GM19395 (cell line): ENCODE measurements at regions not wholly inside any gene's neighbourhood (a gene's known extent, or its start where the extent isn't known, plus 50 kb on each side); places are given as distances from the start of the nearest gene placed in this dataset.
A peak's percentile ranks its signal among the peaks of the same experiment; 100 is the strongest.

ENCODE experiments used
- ATAC-seq: cut with Tn5 transposase; IDR thresholded peaks from one replicate; pipeline ENCODE4 v1.9.1; 2021; ENCODE audit warnings: mild to moderate bottlenecking, moderate library complexity; ENCODE audit not compliant: unreplicated experiment

DNA sequence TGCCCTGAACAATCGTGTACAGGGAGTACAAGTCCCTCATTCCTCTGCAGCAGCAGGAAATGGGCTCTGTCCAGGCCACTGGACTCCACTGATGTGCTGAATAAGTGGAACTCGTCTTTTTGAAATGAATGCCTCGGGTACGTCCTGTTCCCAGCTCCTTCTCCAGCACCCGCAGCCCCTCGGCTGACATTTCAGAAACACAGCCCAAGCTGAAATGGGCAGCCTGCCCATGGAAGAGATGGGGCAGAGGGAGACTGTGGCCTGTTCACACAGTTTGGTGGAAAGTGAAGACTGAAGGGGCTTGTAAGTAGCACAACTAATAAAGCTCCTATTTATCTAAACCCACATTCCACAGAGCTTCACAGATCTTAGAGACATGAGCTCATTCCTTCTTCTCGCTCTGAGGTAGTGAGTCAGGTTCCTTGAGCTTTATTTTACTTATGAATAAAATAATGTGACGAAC lies 498.6 kb downstream of the TXNL1 start:
- no peak for ATAC-seq

- ATAC-seq, result no peak
Observed at GRCh38 chr18:56139372-56139771, 499.0 kb downstream of the TXNL1 start.

- ATAC-seq, result no peak
Observed at GRCh38 chr18:56136105-56136504, 502.3 kb downstream of the TXNL1 start.

DNA sequence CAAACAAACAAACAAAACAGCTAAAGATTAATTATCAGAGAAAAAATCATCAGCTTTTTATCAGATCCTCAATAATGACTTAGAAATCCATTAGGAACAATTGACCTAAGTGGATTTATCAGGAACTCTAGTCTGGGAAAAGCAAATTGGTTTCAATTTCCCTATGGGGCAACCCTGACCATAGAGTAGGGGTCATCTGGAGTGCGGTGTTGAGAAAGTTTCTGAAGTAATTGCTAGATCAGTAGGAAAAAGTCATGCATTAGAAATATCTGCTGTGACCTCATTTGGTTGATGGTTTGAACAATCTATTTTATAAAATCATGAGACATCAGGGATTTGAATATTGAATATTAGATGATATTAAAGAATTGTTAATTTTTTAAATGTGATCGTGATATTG lies 507.9 kb downstream of the TXNL1 start:
- ATAC-seq, result no peak

DNA sequence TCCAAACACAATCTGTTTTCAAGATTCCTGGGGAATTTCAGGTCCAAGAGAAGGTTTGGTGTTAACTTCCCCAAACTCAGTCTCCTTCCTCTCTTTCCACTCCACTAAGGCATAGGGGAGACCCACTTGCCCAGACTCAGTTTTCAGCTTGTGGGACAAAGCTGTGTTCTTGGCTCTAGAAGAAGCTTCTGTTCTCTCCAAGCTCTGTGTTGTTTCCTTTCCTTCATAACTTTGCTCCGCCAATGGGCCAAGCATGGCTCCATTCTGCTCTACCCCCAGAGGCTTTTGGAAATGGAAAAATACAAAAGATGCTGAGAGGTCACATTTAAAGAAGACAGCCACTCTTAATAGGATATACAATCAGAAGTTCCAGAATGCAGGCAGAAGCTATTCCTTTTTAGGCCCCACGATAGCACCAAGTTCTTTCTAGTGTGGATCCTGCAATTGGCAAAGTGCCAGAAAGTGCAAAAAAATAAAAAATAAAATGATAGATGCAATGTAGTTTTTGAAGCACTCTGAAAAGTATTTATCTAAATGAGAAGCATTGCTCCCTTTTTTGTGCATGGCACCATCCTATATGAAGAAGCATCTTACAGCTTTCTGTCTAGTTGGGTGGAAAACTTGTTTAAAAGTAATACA lies 510.1 kb downstream of the TXNL1 start:
- no peak for ATAC-seq

GRCh38 chr18:56127322-56128099 lies 510.9 kb downstream of the TXNL1 start:
- ATAC-seq, result no peak

- no peak for ATAC-seq
Observed at GRCh38 chr18:56124186-56124585, 514.2 kb downstream of the TXNL1 start.

- no peak for ATAC-seq
Observed at GRCh38 chr18:56121669-56122068, 516.7 kb downstream of the TXNL1 start.

GRCh38 chr18:56120782-56121181 lies 517.6 kb downstream of the TXNL1 start:
- no peak for ATAC-seq

DNA sequence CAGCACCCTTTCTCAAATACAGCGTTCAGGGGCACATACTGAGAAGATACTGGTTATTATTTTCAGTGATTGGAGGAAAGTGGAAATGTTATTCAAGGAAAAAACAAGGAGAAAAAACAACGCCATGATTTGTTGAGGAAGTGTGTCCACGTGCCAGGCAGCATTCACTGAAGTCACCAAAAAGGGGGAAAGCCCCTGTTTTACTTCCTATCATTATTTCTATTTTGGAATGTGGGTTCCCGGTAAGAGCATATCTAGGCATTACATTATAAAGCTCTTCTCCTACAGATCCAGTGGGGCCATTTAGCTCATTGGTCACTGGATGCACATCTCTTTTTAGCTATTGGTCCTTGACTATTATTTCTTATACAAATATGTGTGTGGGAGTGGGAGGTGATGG lies 518.7 kb downstream of the TXNL1 start:
- ATAC-seq, result no peak

GRCh38 chr18:56118422-56118821 lies 520.0 kb downstream of the TXNL1 start:
- no peak for ATAC-seq

DNA sequence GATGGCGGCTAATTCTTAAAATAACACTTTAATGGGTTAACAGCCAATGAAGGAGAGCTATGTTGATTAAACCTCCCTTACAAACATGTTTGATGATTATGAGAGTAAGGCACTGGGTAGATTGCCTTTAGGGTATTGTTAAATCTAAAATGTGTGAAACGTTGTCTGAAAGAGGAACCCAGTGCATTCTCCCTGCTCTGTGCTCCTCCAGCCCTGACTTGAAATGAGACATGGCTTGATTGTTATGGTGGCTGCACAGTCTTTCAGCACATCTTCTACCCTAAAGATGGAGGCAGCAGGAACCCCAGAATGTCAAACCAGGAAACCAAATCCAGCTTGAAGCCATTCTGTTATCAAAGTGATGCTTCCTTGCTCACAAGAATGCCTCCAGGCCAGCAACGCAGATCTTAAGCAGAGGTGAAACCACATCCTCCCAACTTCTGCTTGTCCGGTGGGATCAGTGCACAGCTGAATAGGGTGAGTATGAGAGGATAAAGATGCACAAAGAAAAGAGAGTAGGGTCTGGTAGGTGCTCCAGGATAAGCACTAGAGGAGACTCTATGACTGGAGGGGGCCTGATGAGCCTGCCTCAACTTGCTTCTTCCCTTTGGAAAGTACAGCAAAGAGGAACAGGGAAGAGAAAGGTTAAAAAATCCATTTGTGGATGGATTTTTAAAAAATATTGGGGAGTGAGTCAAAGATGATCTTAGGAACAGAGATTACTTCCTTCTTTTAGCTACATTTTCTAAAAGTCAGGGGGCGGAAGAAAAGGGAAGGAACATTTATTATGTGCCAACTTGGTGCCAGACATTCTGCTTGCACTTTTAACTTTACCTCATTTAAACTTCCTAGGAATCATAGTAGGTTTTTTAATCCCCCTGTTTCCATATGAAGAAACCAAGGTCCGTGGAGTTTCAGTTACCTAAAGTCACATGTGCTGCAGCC lies 523.0 kb downstream of the TXNL1 start:
- no peak for ATAC-seq

DNA sequence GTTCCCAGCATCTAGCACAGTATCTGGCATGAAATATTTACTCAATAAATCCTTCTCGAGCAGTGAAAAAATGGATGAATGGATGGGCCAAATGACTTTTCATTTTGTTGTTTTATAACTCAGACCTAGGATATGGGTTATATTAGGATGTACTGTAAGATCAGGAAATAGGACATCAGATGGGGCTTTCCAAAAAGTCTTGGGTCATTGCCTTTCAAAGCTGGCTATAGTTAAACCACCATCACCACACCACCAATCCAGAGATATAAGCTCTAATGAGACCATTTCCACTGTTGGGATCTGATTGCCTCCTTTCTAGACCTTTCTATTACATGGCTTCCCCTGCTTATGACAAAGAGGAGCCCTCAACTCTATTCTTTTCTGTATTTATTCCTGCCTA lies 525.0 kb upstream of the TCF4 start:
- ATAC-seq, result no peak

DNA sequence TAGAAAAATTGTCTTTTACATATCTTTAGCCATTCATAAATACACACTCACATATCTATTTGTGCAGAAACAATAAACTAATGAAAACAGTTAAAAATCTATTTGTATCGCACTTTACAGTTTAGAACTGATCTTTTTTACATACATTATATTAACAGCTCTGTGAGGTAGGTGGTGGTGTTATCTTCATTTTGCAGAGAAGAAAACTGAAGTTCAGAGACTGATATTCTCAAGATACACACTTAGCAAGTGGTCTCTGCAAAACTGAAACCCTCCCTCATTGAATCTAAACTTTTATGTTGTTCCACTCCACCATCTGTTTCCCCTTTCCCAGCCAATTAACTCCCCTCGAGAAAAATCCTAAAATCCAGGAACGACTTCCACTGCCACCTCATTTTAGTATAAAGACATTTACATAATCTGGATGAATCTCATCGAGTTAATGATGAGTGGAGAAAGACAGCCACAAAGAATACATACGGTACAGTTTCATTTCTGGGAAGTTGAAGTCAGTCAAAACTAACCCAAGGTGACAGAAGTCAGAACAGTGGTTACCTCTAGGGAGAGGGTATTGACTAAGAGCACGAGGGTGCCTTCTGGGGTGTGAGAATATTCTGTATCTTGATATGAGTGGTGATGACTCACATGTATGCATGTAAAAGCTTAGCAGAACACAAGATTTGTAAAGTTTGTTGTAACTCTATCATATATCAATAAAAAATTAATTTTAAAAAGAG lies 524.2 kb upstream of the TCF4 start:
- peak; percentile 97 for ATAC-seq

GRCh38 chr18:56109757-56110156 lies 521.8 kb upstream of the TCF4 start:
- no peak for ATAC-seq

DNA sequence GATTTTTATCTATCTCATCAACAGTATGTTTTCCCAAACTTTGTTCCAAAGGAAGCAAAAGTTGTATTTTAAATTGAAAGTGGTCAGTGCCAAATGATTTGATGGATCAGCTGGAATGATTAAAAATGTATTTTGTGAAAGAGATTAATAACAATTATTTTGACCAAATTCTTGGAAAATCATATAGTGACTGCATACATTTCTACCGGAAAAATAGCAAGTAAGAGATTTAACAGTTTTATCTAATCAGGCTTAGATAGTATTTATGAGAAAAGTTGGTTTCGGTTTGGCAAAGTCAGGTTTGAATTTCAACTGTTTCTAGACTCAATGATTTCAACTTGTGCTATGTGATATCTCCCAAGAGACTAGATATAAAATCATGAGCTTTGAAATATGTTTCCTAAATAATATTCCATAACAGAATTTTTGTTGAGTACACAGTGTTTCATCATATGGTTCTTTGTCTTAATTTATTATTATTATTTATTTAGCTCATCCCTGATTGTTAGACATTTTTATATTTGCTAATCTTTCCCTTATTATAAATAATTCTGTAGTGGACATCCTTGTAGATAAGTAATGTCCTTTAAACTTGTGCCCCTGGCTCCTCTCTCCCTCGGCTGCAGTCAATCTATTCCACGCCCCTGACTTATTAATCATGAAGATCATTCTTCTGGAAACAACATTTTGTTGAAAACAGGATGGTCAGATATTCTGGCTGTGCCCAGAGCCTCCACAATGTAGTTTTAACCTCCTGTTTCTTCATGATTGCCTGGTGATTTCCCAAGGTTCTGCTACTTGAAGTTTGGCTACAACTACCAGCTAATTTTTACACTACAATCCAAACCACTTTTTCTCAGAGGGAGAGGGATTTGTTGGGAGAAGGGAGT lies 520.7 kb upstream of the TCF4 start:
- ATAC-seq, result no peak

GRCh38 chr18:56107821-56108477 lies 520.0 kb upstream of the TCF4 start:
- ATAC-seq, result no peak

DNA sequence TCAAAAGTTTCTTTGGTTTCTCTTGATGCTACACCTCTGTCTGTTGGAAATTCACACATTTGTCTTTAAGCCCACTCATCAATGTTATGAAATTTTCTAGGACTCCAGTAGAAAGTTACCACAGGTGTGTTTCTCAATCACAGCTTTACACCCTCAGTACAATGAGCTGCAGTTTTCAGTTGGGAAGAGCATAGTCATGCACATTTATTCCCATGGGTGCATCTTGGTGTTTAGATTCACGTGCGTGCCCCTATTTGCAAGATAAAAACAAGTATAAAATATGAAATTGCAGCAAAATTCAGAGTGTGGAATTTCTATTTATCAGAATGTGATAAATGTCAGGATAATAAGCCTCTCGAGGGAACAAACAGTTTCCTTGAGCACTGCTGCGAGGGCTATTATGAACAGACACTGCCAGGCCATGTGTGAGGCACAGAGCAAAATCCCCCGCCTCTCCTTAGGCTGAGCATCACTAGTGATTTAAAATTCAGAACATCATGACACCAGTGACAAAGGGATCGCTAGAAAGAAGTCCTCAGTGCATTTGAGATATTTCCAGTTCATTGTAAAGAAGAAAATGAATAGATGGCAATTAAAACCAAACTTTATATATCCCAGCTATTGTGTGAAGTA lies 512.2 kb upstream of the TCF4 start:
- no peak for ATAC-seq

GRCh38 chr18:56097621-56098020 lies 509.6 kb upstream of the TCF4 start:
- no peak for ATAC-seq
